ENCODE measurements at regions not wholly inside any gene's neighbourhood (a gene's known extent, or its start where the extent isn't known, plus 50 kb on each side); places are given as distances from the start of the nearest gene placed in this dataset.

GRCh38 chr3:14286887-14287500 lies 108.4 kb downstream of the LSM3 start:
- ChIA-PET CTCF (no interaction called here), POLR2A (no interaction called here)
- TF ChIP-seq ZNF416 (CRISPR knock-in tag; IDR thresholded peaks at IDR 0.05) (no peak), PRDM15 (CRISPR knock-in tag; IDR thresholded peaks at IDR 0.05) (no peak), KAT7 (CRISPR knock-in tag; IDR thresholded peaks at IDR 0.05; ENCODE audit: borderline replicate concordance) (no peak), AFF4 (CRISPR knock-in tag; IDR thresholded peaks at IDR 0.05; ENCODE audit: borderline replicate concordance) (no peak), ZSCAN18 (CRISPR knock-in tag; IDR thresholded peaks at IDR 0.05) (no peak), CREM (CRISPR knock-in tag; IDR thresholded peaks at IDR 0.05) (no peak), TP53 (CRISPR knock-in tag; IDR thresholded peaks at IDR 0.05) (no peak), ZNF263 (CRISPR knock-in tag; IDR thresholded peaks at IDR 0.05; ENCODE audit: low read depth) (no peak), ESRRA (CRISPR knock-in tag; IDR thresholded peaks at IDR 0.05; ENCODE audit: borderline replicate concordance) (no peak), ZNF138 (CRISPR knock-in tag; conservative IDR thresholded peaks at IDR 0.05) (no peak), NFYB (CRISPR knock-in tag; conservative IDR thresholded peaks at IDR 0.05; ENCODE audit: low read depth) (no peak), SP1 (CRISPR knock-in tag; conservative IDR thresholded peaks at IDR 0.05) (no peak), ZNF532 (CRISPR knock-in tag; IDR thresholded peaks at IDR 0.05; ENCODE audit: borderline replicate concordance) (no peak), ZNF671 (CRISPR knock-in tag; IDR thresholded peaks at IDR 0.05) (no peak), ZNF121 (CRISPR knock-in tag; IDR thresholded peaks at IDR 0.05) (no peak), HMGXB4 (CRISPR knock-in tag; IDR thresholded peaks at IDR 0.05) (no peak)
- H3K4me3 Mint-ChIP-seq, result no peak overlapping the region
- DNase-seq (ENCODE audit: low spot score) (no peak), ATAC-seq (no peak)
- H3K27ac Mint-ChIP-seq, result no peak overlapping the region
- H3K9me3 Mint-ChIP-seq, result peaks cover 4% of the 10 kb centered on the region; the same call in 1 of the 2 replicates
- H3K4me1 Mint-ChIP-seq, result peaks cover 68% of the 10 kb centered on the region
- no peaks in the 10 kb centered on the region for H3K36me3 Mint-ChIP-seq
- H3K27me3 Mint-ChIP-seq (ENCODE audit: low read depth), result peaks cover 7% of the 10 kb centered on the region; the same call in 1 of the 2 replicates

All from WTC11 (cell line).